Fibroblast of villous mesenchyme (primary cell): ENCODE measurements at regions not wholly inside any gene's neighbourhood (a gene's known extent, or its start where the extent isn't known, plus 50 kb on each side); places are given as distances from the start of the nearest gene placed in this dataset.

Experiments
- DNase-seq: peaks from one replicate; pipeline ENCODE4 v3.0.0-alpha.2; 2010; ENCODE audit warnings: low read depth
- H3K4me3 ChIP-seq: 2 replicates; pipeline ENCODE4 v1.5.1; 2011; ENCODE audit warnings: low read depth, mild to moderate bottlenecking, low read length
- CTCF ChIP-seq: IDR thresholded peaks from 2 replicates; pipeline ENCODE4 v1.5.1; 2012; ENCODE audit warnings: low read depth, mild to moderate bottlenecking, low read length; ENCODE audit not compliant: insufficient read depth

DNA sequence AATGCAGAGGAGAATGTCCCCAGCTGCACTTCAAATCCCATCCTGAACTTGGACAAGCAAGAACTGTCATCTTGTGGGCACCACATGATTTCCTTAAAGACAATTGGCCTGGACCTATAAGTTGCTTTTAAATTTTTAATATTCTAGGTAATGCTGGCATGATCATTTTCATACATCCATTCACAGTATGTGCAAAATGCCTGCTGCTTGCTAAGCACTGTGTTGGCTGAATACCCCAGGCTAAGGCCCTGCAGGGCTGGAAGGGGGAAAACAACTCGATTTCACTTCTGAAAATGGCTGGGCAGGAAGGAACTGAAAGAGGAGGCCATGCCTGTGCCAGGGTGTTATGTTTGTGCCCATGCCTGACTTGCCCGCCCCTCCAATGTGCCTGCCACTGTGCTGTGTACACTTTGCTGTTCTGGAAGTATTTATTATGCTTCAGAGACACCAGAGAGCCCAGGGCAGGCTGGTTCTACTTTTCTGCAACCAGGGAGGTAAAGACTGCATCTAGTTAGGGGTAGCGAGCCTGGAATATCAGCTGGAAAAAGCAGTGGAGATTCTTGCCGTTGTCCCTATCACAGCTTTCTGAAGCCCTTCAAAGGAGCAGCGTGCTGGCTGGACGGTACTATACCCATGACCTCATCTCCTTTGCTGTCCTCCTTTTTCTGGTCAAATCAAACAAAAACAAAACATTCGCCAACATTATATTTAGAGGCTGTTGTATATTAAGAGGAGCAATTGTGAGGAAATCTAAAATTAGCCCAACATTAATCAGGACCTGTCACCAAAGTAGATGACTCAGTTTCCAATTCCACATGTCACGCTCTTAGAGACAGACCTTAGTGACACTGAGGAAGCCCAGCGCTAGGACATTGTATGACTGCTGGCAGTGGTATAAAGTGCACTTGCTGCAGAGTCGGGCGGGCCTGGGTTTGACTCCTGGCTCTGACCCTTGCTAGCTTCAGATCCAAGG lies 158.1 kb downstream of the DDX1 start:
- H3K4me3 ChIP-seq = no peak overlapping the region
- no peak for TF ChIP-seq CTCF
- no peak for DNase-seq

DNA sequence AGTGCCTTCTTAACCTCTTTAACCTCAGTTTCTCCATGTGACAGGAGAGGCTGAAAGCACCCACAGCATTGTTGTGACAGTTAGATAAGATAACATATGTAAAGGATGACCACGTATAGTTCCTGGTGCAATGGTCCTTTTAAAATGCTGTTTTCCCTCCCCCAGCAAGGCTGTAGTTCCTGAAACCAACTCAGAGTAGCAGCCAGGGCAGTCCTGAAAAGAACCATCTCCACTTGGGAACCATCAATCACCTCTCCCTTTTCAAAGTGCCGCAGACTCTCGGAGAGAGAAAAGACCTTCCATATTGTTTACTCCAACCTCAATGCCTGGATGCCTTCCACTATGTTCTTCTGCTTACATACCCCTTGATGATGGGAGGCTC lies 158.8 kb downstream of the DDX1 start:
- H3K4me3 ChIP-seq = no peak overlapping the region
- TF ChIP-seq CTCF = no peak

DNA sequence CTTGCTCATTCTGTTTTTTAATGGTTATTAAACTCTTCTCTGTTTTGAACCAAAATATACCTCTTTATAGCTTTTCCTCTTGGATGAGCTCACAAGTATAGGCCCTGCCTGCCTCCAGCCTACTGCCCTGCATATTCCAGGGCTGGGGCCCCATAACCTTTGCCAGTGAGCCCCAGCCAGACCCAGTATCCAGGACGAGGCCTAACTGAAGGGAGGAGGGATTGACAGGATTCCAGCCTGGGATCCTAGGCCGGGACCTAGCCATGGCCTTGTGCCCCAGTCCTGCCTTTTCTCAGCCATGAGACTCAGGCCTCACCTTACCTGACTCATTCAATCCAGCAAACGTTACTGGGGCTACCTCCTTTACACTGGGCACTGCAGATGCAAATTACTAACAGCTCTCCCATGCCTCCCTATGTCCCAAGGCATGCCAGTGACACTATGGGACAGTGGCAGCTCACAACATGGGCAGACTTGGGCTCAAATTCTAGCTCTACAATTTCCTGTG lies 159.2 kb downstream of the DDX1 start:
- TF ChIP-seq CTCF = no peak
- H3K4me3 ChIP-seq = no peak overlapping the region
- DNase-seq = no peak

More for the DNA sequence above, 158.8 kb downstream of the DDX1 start:
- no peak for DNase-seq

- no peak for TF ChIP-seq CTCF
- no peak overlapping the region for H3K4me3 ChIP-seq
- no peak for DNase-seq
These were observed 159.8 kb downstream of the DDX1 start for GRCh38 chr2:15751477-15751876.

GRCh38 chr2:15752552-15753232 lies 161.0 kb downstream of the DDX1 start:
- H3K4me3 ChIP-seq = no peak overlapping the region
- TF ChIP-seq CTCF = no peak
- peak; percentile 5 for DNase-seq

DNA sequence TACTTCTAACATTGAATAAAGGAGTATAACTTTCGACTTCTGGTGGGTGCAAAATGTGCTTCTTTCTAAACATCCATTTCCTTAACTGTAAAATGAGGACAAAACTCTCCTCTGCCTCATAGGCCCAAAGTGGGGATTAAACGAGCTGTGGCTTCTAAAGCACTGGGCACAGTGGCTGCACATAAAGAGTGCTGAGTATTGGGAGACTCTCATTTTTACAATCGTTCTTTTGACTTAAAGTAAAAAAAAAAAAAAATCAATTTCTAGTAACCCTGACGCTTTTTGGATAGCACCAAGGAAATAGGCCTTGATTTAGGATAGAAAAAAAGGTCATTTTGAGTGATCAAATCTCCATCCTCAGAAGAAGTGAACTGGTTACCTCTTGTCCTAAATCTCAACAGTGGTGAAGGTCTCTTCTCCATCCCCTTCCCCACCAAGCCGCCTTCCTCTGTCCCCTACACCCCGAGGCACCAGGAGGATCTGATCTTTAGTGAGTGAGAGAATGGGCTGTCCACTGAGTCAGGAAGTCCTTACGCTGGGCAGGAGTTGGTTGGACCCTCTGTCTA lies 161.6 kb downstream of the DDX1 start:
- DNase-seq = no peak
- no peak for TF ChIP-seq CTCF
- no peak overlapping the region for H3K4me3 ChIP-seq
